ENCODE measurements at regions not wholly inside any gene's neighbourhood (a gene's known extent, or its start where the extent isn't known, plus 50 kb on each side); places are given as distances from the start of the nearest gene placed in this dataset.

DNA sequence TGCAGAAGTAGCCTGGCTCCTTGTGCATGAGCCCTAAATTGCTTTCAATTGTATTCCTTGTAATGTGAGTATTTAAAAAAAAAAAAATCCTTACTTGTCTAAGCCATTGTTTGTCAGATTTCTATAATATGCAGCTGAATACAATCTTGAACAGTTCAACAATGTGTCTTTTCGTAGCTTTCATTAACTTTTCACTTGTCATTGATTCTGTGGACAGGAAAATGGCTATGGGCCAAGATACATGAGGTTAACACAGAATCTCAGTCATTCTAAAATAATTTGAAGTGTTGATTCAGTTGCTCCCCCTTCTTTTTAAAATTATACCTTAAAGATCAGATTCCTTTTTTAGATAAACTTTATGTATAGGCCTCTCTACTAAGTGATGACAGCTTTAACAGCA, 395.8 kb upstream of the KLF12 start:
- Histone ChIP-seq H3K9ac (ENCODE audit: insufficient read depth, low read length) (no peak overlapping the region), H4K20me1 (ENCODE audit: control insufficient read depth, extremely low read depth, insufficient read depth, low read length) (no peaks in the 10 kb centered on the region), H3K79me2 (ENCODE audit: control insufficient read depth, insufficient read depth, low read length) (no peaks in the 10 kb centered on the region), H3K36me3 (ENCODE audit: control insufficient read depth, insufficient read depth, low read length) (no peaks in the 10 kb centered on the region), H3K4me2 (ENCODE audit: extremely low read depth, insufficient read depth, low read length) (no peak overlapping the region), H2AFZ (ENCODE audit: low read length) (no peak overlapping the region), H3K9me3 (ENCODE audit: control insufficient read depth, insufficient read depth, low read depth, low read length) (no peaks in the 10 kb centered on the region), H3K27me3 (ENCODE audit: control insufficient read depth, insufficient read depth, low read length) (no peaks in the 10 kb centered on the region), H3K27ac (ENCODE audit: insufficient read depth, low read length) (no peak overlapping the region), H3K4me3 (replicated peaks in 1 of 4; ENCODE audit: control extremely low read depth in 1 of 4, insufficient read depth in 1 of 4, low read depth in 3 of 4, low read length in 4 of 4) (no peak overlapping the region), H3K4me1 (ENCODE audit: control insufficient read depth, extremely low read depth, insufficient read depth, low read length) (no peaks in the 10 kb centered on the region)
- TF ChIP-seq EZH2 (IDR thresholded peaks at IDR 0.05; ENCODE audit: low read length, missing control alignments) = no peak
- TF ChIP-seq CTCF (conservative IDR thresholded peaks at IDR 0.05 in 1 of 2, IDR thresholded peaks at IDR 0.05 in 1 of 2; ENCODE audit: low read depth in 1 of 2, low read length in 2 of 2) = no peak
- DNase-seq (ENCODE audit: low read depth in 2 of 2) = peak in 1 of 2 donors; percentile 10

DNA sequence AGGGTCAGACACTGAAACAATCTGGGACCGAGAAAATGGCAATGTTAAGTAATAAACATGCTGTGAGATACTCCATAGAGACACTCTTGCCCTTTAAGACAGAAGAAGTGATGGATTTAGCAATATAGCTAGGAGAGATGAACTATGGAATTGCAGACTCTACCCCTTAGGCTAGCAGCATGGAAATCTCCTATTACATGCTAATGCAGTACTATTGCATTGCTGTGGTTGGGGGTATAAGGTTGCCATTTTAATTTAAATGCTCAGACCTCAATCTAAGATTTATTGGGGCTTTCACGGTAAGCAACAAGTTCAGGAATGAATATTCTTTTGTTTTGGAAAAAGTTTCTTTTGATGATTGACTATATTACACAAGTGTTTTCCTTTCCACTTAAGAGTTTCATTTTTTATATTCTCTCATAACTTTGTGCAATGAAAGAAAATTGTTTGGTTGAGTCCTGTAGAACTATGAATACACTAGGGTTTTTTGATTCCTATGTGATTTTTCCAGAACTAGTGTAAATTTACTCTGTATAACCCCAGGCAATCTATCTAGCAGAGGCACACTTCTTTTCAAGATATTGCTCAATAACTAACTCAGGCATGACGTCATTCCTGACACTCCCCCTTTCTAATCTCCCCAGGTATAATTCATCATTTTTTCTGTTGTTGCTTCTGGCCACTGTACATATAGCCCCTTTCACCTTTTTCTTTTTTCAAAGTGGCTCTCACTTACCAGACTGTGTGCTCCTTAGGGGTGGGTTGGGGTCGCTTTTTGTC, 394.7 kb upstream of the KLF12 start:
- Histone ChIP-seq H3K27me3 (ENCODE audit: control insufficient read depth, insufficient read depth, low read length) (no peaks in the 10 kb centered on the region), H3K4me2 (ENCODE audit: extremely low read depth, insufficient read depth, low read length) (no peak overlapping the region), H4K20me1 (ENCODE audit: control insufficient read depth, extremely low read depth, insufficient read depth, low read length) (no peaks in the 10 kb centered on the region), H3K79me2 (ENCODE audit: control insufficient read depth, insufficient read depth, low read length) (no peaks in the 10 kb centered on the region), H3K9ac (ENCODE audit: insufficient read depth, low read length) (no peak overlapping the region), H3K36me3 (ENCODE audit: control insufficient read depth, insufficient read depth, low read length) (no peaks in the 10 kb centered on the region), H2AFZ (ENCODE audit: low read length) (no peak overlapping the region), H3K4me1 (ENCODE audit: control insufficient read depth, extremely low read depth, insufficient read depth, low read length) (no peaks in the 10 kb centered on the region), H3K4me3 (replicated peaks in 1 of 4; ENCODE audit: control extremely low read depth in 1 of 4, insufficient read depth in 1 of 4, low read depth in 3 of 4, low read length in 4 of 4) (no peak overlapping the region), H3K27ac (ENCODE audit: insufficient read depth, low read length) (no peak overlapping the region), H3K9me3 (ENCODE audit: control insufficient read depth, insufficient read depth, low read depth, low read length) (no peaks in the 10 kb centered on the region)
- no peak for TF ChIP-seq CTCF (conservative IDR thresholded peaks at IDR 0.05 in 1 of 2, IDR thresholded peaks at IDR 0.05 in 1 of 2; ENCODE audit: low read depth in 1 of 2, low read length in 2 of 2)
- no peak for TF ChIP-seq EZH2 (IDR thresholded peaks at IDR 0.05; ENCODE audit: low read length, missing control alignments)
- no peak for DNase-seq (ENCODE audit: low read depth in 2 of 2)

GRCh38 chr13:74523057-74523456, 388.9 kb upstream of the KLF12 start:
- no peak overlapping the region for H3K4me3 ChIP-seq (replicated peaks in 1 of 4; ENCODE audit: control extremely low read depth in 1 of 4, insufficient read depth in 1 of 4, low read depth in 3 of 4, low read length in 4 of 4)
- H3K27ac ChIP-seq (ENCODE audit: insufficient read depth, low read length) = no peak overlapping the region
- H3K36me3 ChIP-seq (ENCODE audit: control insufficient read depth, insufficient read depth, low read length) = no peaks in the 10 kb centered on the region
- TF ChIP-seq CTCF (conservative IDR thresholded peaks at IDR 0.05 in 1 of 2, IDR thresholded peaks at IDR 0.05 in 1 of 2; ENCODE audit: low read depth in 1 of 2, low read length in 2 of 2) (no peak), EZH2 (IDR thresholded peaks at IDR 0.05; ENCODE audit: low read length, missing control alignments) (no peak)
- no peaks in the 10 kb centered on the region for H3K9me3 ChIP-seq (ENCODE audit: control insufficient read depth, insufficient read depth, low read depth, low read length)
- no peaks in the 10 kb centered on the region for H3K27me3 ChIP-seq (ENCODE audit: control insufficient read depth, insufficient read depth, low read length)
- no peaks in the 10 kb centered on the region for H4K20me1 ChIP-seq (ENCODE audit: control insufficient read depth, extremely low read depth, insufficient read depth, low read length)
- no peaks in the 10 kb centered on the region for H3K79me2 ChIP-seq (ENCODE audit: control insufficient read depth, insufficient read depth, low read length)
- no peak overlapping the region for H3K4me2 ChIP-seq (ENCODE audit: extremely low read depth, insufficient read depth, low read length)
- no peak overlapping the region for H3K9ac ChIP-seq (ENCODE audit: insufficient read depth, low read length)
- no peak for DNase-seq (ENCODE audit: low read depth in 2 of 2)
- H3K4me1 ChIP-seq (ENCODE audit: control insufficient read depth, extremely low read depth, insufficient read depth, low read length) = no peaks in the 10 kb centered on the region
- no peak overlapping the region for H2AFZ ChIP-seq (ENCODE audit: low read length)

Measured in fibroblast of lung (primary cell).